Heart right ventricle (tissue), 16 donors: ENCODE measurements at regions not wholly inside any gene's neighbourhood (a gene's known extent, or its start where the extent isn't known, plus 50 kb on each side); places are given as distances from the start of the nearest gene placed in this dataset.

Source experiments
- ATAC-seq, 8 donors: fragments of 200-7000 bp; cut with Tn5 transposase; one replicate each; pipeline ENCODE4 v1.9.1; 2020; ENCODE audit warnings: mild to moderate bottlenecking in 8 of 8, moderate library complexity in 8 of 8, moderate number of reproducible peaks in 1 of 8
- DNase-seq, 2 donors: peaks; one replicate each; pipeline ENCODE4 v3.0.0-alpha.2; 2020
- H3K27ac ChIP-seq, 10 donors: fragments of 200-600 bp; sonication (generic) in 2 of 10; one replicate each; pipeline versions ENCODE4 v1.5.0 to v1.8.0; 2020 to 2022; ENCODE audit warnings: mild to moderate bottlenecking in 3 of 10
- H3K27me3 ChIP-seq, 7 donors: fragments of 200-600 bp; one replicate each; pipeline ENCODE4 v1.8.0; 2021 to 2022; ENCODE audit warnings: mild to moderate bottlenecking in 2 of 7
- H3K36me3 ChIP-seq, 9 donors: fragments of 200-600 bp; sonication (generic) in 1 of 9; one replicate each; pipeline versions ENCODE4 v1.5.0 to v1.8.0; 2020 to 2022; ENCODE audit warnings: mild to moderate bottlenecking in 2 of 9
- H3K4me1 ChIP-seq, 9 donors: fragments of 200-600 bp; sonication (generic) in 1 of 9; one replicate each; pipeline versions ENCODE4 v1.5.0 to v1.8.0; 2020 to 2022; ENCODE audit warnings: mild to moderate bottlenecking in 4 of 9
- H3K4me3 ChIP-seq, 10 donors: fragments of 200-600 bp; sonication (generic) in 2 of 10; one replicate each; pipeline versions ENCODE4 v1.5.0 to v1.8.0; 2020 to 2022; ENCODE audit warnings: mild to moderate bottlenecking in 7 of 10, moderate library complexity in 2 of 10
- H3K9me3 ChIP-seq, 11 donors: fragments of 200-600 bp in 10 of 11; sonication (generic) in 2 of 11; one replicate each; pipeline versions ENCODE4 v1.5.0 to v1.8.0; 2013 to 2022; ENCODE audit warnings: mild to moderate bottlenecking in 2 of 11, control low read depth in 1 of 11, moderate library complexity in 1 of 11
- WGBS, 2 donors: extraction: QIAGEN DNeasy Blood & Tissue Kit; methylation state at CpG; one replicate each; pipeline ENCODE4 v1.1.7; 2013; ENCODE audit warnings: inconsistent platforms in 1 of 2; 5-methylcytosine and 5-hydroxymethylcytosine counted together
- intact Hi-C, 10 donors: fragments of 100-400 bp; cut with DNase I; formaldehyde crosslinking; loops; one replicate each; pipeline versions ENCODE4 v1.11.1 to v1.14.2; 2022
- TF ChIP-seq, protein P1 (sequence below), 9 donors: fragments of 200-600 bp; sonication (generic) in 2 of 9; IDR thresholded peaks; one replicate each; pipeline versions ENCODE4 v1.5.0 to v1.8.0; 2021 to 2022; ENCODE audit warnings: antibody characterized with exemption in 9 of 9, mild to moderate bottlenecking in 5 of 9, moderate library complexity in 1 of 9
- donor health status: Arrhythmogenic right ventricular cardiomyopathy.
- donor health status: ischemic (EF 13 %, LVEDD 7.1; RV severe dilation, severe dysfunction).
- donor health status: healthy with polysubstance abuse.
- donor health status: DM: no; HTN: yes; CAD: no.
- donor health status: DM: no; HTN: no; CAD: no.
- donor health status: ischemic (EF 25% LVEDD 6.9; RV normal size, moderate dysfunction).
- donor health status: ischemic (EF 25% LVEDD 5.7; RV mildly dilated, moderate dysfunction).
- donor health status: healthy.
- donor health status: DM: yes; HTN: yes; CAD: no.
- donor health status: Ischemic cardiomyopathy.
- donor health status: ischemic (EF 35%, LVEDD 5.7; RV mildly dilated, moderate dysfunction).
- donor health status: nonischemic (EF 11% LVEDD 7.7; RV severe dilation, severe dysfunction).
- donor health status: DM: yes; HTN: yes; CAD: no.
- donor health status: PGD.
- donor health status: ischemic (EF 29% LVEDD 5.4; RV normal size, mild dysfunction).
- donor health status: nonischemic (EF 23%, LVEDD 6.1; RV moderate dilation, normal function).

DNA sequence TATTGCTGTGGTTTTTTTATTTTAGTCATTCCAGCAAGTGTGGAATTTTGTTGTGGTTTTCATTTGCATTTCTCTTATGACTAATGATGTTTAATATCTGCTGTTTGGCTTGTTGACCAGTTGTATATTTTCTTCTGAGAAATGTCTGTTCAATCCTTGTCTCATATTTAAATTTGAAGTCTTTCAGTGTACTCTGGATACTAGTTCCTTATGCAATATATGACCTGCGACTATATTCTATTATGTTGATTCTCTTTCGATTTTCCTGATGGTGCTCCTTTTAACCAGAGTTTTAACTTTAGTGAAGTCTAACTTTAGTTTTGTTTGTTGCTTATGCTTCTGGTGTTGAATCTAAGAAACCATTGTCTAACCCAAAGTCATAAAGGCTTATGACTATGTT, 1528.0 kb downstream of the TECRL start:
- Histone ChIP-seq H3K4me3 (no peak overlapping the region), H3K27ac (no peak overlapping the region), H3K27me3 (no peaks in the 10 kb centered on the region), H3K36me3 (no peaks in the 10 kb centered on the region), H3K9me3 (peaks cover 0 to 11% (median 0%) of the 10 kb centered on the region in 11 donors), H3K4me1 (no peaks in the 10 kb centered on the region)
- intact Hi-C loops, result no loop called here
- TF ChIP-seq, protein P1, sequence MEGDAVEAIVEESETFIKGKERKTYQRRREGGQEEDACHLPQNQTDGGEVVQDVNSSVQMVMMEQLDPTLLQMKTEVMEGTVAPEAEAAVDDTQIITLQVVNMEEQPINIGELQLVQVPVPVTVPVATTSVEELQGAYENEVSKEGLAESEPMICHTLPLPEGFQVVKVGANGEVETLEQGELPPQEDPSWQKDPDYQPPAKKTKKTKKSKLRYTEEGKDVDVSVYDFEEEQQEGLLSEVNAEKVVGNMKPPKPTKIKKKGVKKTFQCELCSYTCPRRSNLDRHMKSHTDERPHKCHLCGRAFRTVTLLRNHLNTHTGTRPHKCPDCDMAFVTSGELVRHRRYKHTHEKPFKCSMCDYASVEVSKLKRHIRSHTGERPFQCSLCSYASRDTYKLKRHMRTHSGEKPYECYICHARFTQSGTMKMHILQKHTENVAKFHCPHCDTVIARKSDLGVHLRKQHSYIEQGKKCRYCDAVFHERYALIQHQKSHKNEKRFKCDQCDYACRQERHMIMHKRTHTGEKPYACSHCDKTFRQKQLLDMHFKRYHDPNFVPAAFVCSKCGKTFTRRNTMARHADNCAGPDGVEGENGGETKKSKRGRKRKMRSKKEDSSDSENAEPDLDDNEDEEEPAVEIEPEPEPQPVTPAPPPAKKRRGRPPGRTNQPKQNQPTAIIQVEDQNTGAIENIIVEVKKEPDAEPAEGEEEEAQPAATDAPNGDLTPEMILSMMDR (IDR thresholded peaks at IDR 0.05), result no peak
- no peak for ATAC-seq
- 82 to 86% methylated on average over 2 of the region's 2 CpGs for WGBS, 2 donors
- no peak for DNase-seq

DNA sequence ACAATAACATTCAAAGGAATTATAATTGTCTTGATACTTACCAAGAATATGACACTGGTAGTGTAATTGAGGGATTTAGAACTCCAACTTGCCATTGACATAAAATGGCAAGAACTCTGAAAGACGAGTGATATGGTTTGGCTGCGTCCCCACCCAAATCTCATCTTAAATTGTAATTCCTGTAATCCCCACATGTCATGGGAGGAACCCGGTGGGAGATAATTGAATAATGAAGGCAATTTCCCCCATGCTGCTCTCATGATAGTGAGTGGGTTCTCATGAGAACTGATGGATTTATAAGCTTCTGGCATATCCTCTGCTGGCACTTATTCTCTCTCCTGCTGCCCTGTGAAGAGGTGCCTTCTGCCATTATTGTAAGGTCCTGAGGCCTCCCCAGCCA, 1536.4 kb downstream of the TECRL start:
- no peak for DNase-seq
- 84 to 90% methylated on average over 3 of the region's 3 CpGs for WGBS, 2 donors
- ATAC-seq, result no peak
- Histone ChIP-seq H3K9me3 (peaks cover 0 to 11% (median 0%) of the 10 kb centered on the region in 11 donors), H3K36me3 (no peaks in the 10 kb centered on the region), H3K4me3 (no peak overlapping the region), H3K27ac (no peak overlapping the region), H3K27me3 (no peaks in the 10 kb centered on the region), H3K4me1 (no peaks in the 10 kb centered on the region)
- TF ChIP-seq, protein P1 (IDR thresholded peaks at IDR 0.05), result no peak
- intact Hi-C loops, result no loop called here

DNA sequence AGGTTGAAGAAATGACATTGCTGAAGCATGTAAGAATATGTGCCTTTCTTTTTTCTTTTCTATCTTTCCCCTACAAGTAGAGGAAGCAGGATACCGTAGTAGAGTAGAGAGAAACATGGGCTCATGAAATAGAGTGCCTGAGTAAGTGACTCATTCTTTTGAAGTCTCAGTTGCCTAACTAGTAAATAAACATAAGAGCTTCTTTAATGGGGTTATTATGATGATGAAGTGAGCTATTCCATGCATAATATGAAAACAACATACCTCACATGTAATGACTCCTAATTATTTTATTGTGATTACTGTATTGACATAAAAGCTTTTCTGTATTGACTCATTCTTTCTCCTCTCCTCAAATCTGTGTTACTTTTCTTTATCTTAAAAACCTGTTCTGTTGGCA, 1538.2 kb downstream of the TECRL start:
- ATAC-seq, result no peak
- intact Hi-C loops, result no loop called here
- 66 to 79% methylated on average over 1 of the region's 1 CpG for WGBS, 2 donors

DNA sequence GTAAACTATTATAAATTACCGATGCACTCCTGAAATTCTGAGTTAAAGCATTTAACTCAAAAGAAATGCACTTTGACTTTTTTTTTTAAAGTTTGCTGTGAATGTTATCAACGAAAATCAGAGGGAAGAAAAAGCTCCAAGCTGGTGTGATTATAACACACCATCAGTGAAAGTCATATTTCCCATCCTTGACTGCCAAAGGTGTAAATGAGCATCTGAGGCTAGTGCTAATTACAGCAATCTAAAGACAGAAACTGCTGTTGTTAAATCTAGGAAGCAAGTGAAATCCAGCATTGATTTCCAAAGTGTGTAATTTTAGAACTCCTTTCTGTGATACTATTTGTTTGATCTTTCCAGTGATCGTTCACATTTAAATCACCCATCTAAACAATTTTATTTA, 1538.8 kb downstream of the TECRL start:
- ATAC-seq (no peak), DNase-seq (no peak)
- Histone ChIP-seq H3K27ac (no peak overlapping the region), H3K27me3 (no peaks in the 10 kb centered on the region), H3K4me1 (no peaks in the 10 kb centered on the region), H3K9me3 (peaks cover 0 to 9% (median 0%) of the 10 kb centered on the region in 11 donors), H3K4me3 (no peak overlapping the region), H3K36me3 (no peaks in the 10 kb centered on the region)
- TF ChIP-seq, protein P1 (IDR thresholded peaks at IDR 0.05), result no peak
- 68 to 78% methylated on average over 3 of the region's 3 CpGs for WGBS, 2 donors
- intact Hi-C loops, result no loop called here

More for the DNA sequence above, 1538.2 kb downstream of the TECRL start:
- DNase-seq, result no peak
- H3K27ac ChIP-seq, result no peak overlapping the region
- no peak overlapping the region for H3K4me3 ChIP-seq
- H3K36me3 ChIP-seq, result no peaks in the 10 kb centered on the region
- peaks cover 0 to 10% (median 0%) of the 10 kb centered on the region in 11 donors for H3K9me3 ChIP-seq
- no peaks in the 10 kb centered on the region for H3K4me1 ChIP-seq
- TF ChIP-seq, protein P1 (IDR thresholded peaks at IDR 0.05), result no peak
- no peaks in the 10 kb centered on the region for H3K27me3 ChIP-seq
